ENCODE measurements at regions not wholly inside any gene's neighbourhood (a gene's known extent, or its start where the extent isn't known, plus 50 kb on each side); places are given as distances from the start of the nearest gene placed in this dataset.

GRCh38 chr1:178619042-178619927 is 105.8 kb upstream of the RALGPS2 start:
- no peak overlapping the region for H3K4me3 ChIP-seq
- no peak overlapping the region for H3K27ac ChIP-seq
- H3K27me3 ChIP-seq: no peaks in the 10 kb centered on the region
- H3K9me3 ChIP-seq (replicated peaks): no peaks in the 10 kb centered on the region
- H3K36me3 ChIP-seq: no peaks in the 10 kb centered on the region
- DNase-seq: no peak
- H3K4me1 ChIP-seq: no peaks in the 10 kb centered on the region

- Histone ChIP-seq H3K4me3 (no peak overlapping the region), H3K36me3 (no peaks in the 10 kb centered on the region), H3K4me1 (0 out of 2 replicates have a peak, but pooled peaks cover 2% of the 10 kb centered on the region), H3K27ac (no peak overlapping the region), H3K9me3 (replicated peaks) (no peaks in the 10 kb centered on the region), H3K27me3 (no peaks in the 10 kb centered on the region)
- DNase-seq: no peak
These were observed 104.2 kb upstream of the RALGPS2 start for GRCh38 chr1:178620584-178621475.

GRCh38 chr1:178621822-178622221 is 103.2 kb upstream of the RALGPS2 start:
- no peak for DNase-seq
- Histone ChIP-seq H3K36me3 (no peaks in the 10 kb centered on the region), H3K9me3 (replicated peaks) (no peaks in the 10 kb centered on the region), H3K27ac (no peak overlapping the region), H3K4me1 (0 out of 2 replicates have a peak, but pooled peaks cover 3% of the 10 kb centered on the region), H3K27me3 (no peaks in the 10 kb centered on the region), H3K4me3 (no peak overlapping the region)

- Histone ChIP-seq H3K4me3 (no peak overlapping the region), H3K4me1 (peaks cover 29% of the 10 kb centered on the region), H3K36me3 (no peaks in the 10 kb centered on the region), H3K9me3 (replicated peaks) (no peaks in the 10 kb centered on the region), H3K27ac (no peak overlapping the region), H3K27me3 (no peaks in the 10 kb centered on the region)
- DNase-seq: peak in 1 of 2 experiments; percentile 60
These were observed 99.3 kb upstream of the RALGPS2 start for GRCh38 chr1:178625695-178626094.

GRCh38 chr1:178627037-178627436 is 98.0 kb upstream of the RALGPS2 start:
- no peak for DNase-seq
- peaks cover 29% of the 10 kb centered on the region for H3K4me1 ChIP-seq
- H3K9me3 ChIP-seq (replicated peaks): no peaks in the 10 kb centered on the region
- H3K4me3 ChIP-seq: no peak overlapping the region
- H3K36me3 ChIP-seq: no peaks in the 10 kb centered on the region
- no peak overlapping the region for H3K27ac ChIP-seq
- H3K27me3 ChIP-seq: no peaks in the 10 kb centered on the region

GRCh38 chr1:178628637-178629251 is 96.3 kb upstream of the RALGPS2 start:
- peak; percentile 26 to 46 for DNase-seq
- Histone ChIP-seq H3K27me3 (no peaks in the 10 kb centered on the region), H3K4me1 (peaks cover 29% of the 10 kb centered on the region), H3K36me3 (no peaks in the 10 kb centered on the region), H3K27ac (peak overlapping the region; percentile 36), H3K4me3 (no peak overlapping the region), H3K9me3 (replicated peaks) (no peaks in the 10 kb centered on the region)

GRCh38 chr1:178629252-178630154 is 95.5 kb upstream of the RALGPS2 start:
- no peaks in the 10 kb centered on the region for H3K27me3 ChIP-seq
- no peaks in the 10 kb centered on the region for H3K36me3 ChIP-seq
- peak overlapping the region; percentile 36 for H3K27ac ChIP-seq
- H3K9me3 ChIP-seq (replicated peaks): no peaks in the 10 kb centered on the region
- H3K4me1 ChIP-seq: peaks cover 29% of the 10 kb centered on the region
- no peak overlapping the region for H3K4me3 ChIP-seq
- DNase-seq: peak; percentile 34 to 59

GRCh38 chr1:178630417-178630816 is 94.6 kb upstream of the RALGPS2 start:
- H3K4me1 ChIP-seq: peaks cover 29% of the 10 kb centered on the region
- H3K4me3 ChIP-seq: no peak overlapping the region
- no peaks in the 10 kb centered on the region for H3K36me3 ChIP-seq
- no peaks in the 10 kb centered on the region for H3K9me3 ChIP-seq (replicated peaks)
- no peaks in the 10 kb centered on the region for H3K27me3 ChIP-seq
- no peak overlapping the region for H3K27ac ChIP-seq
- DNase-seq: no peak

GRCh38 chr1:178632653-178633052 is 92.4 kb upstream of the RALGPS2 start:
- Histone ChIP-seq H3K9me3 (replicated peaks) (no peaks in the 10 kb centered on the region), H3K4me1 (peaks cover 22% of the 10 kb centered on the region), H3K4me3 (no peak overlapping the region), H3K27me3 (no peaks in the 10 kb centered on the region), H3K27ac (no peak overlapping the region), H3K36me3 (no peaks in the 10 kb centered on the region)
- no peak for DNase-seq

- Histone ChIP-seq H3K4me1 (peaks cover 22% of the 10 kb centered on the region), H3K4me3 (no peak overlapping the region), H3K9me3 (replicated peaks) (no peaks in the 10 kb centered on the region), H3K27me3 (no peaks in the 10 kb centered on the region), H3K36me3 (no peaks in the 10 kb centered on the region), H3K27ac (no peak overlapping the region)
- no peak for DNase-seq
These were observed 92.0 kb upstream of the RALGPS2 start for GRCh38 chr1:178633056-178633455.

GRCh38 chr1:178634445-178634844 is 90.6 kb upstream of the RALGPS2 start:
- H3K27me3 ChIP-seq: no peaks in the 10 kb centered on the region
- peaks cover 9% of the 10 kb centered on the region for H3K4me1 ChIP-seq
- no peak overlapping the region for H3K27ac ChIP-seq
- no peak for DNase-seq
- H3K4me3 ChIP-seq: no peak overlapping the region
- H3K36me3 ChIP-seq: no peaks in the 10 kb centered on the region
- H3K9me3 ChIP-seq (replicated peaks): no peaks in the 10 kb centered on the region

- DNase-seq: no peak
- H3K27ac ChIP-seq: no peak overlapping the region
- no peaks in the 10 kb centered on the region for H3K36me3 ChIP-seq
- no peaks in the 10 kb centered on the region for H3K27me3 ChIP-seq
- no peaks in the 10 kb centered on the region for H3K4me1 ChIP-seq
- H3K9me3 ChIP-seq (replicated peaks): no peaks in the 10 kb centered on the region
- no peak overlapping the region for H3K4me3 ChIP-seq
These were observed 87.2 kb upstream of the RALGPS2 start for GRCh38 chr1:178637841-178638240.

GRCh38 chr1:178639326-178639725 is 85.7 kb upstream of the RALGPS2 start:
- Histone ChIP-seq H3K9me3 (replicated peaks) (no peaks in the 10 kb centered on the region), H3K36me3 (no peaks in the 10 kb centered on the region), H3K27me3 (no peaks in the 10 kb centered on the region), H3K4me1 (peaks cover 11% of the 10 kb centered on the region), H3K4me3 (no peak overlapping the region), H3K27ac (no peak overlapping the region)
- DNase-seq: no peak

- H3K36me3 ChIP-seq: no peaks in the 10 kb centered on the region
- H3K4me1 ChIP-seq: peaks cover 25% of the 10 kb centered on the region
- no peaks in the 10 kb centered on the region for H3K27me3 ChIP-seq
- H3K27ac ChIP-seq: no peak overlapping the region
- no peak for DNase-seq
- no peaks in the 10 kb centered on the region for H3K9me3 ChIP-seq (replicated peaks)
- no peak overlapping the region for H3K4me3 ChIP-seq
These were observed 82.8 kb upstream of the RALGPS2 start for GRCh38 chr1:178642282-178642681.

Data from SJCRH30 (cell line).